GM21529 (cell line): ENCODE measurements at regions not wholly inside any gene's neighbourhood (a gene's known extent, or its start where the extent isn't known, plus 50 kb on each side); places are given as distances from the start of the nearest gene placed in this dataset.
"Not testable (repeated sequence)": the region's sequence is repeated elsewhere in the genome, so short reads cannot be mapped to it uniquely, and the experiment has no call there.

ENCODE experiments used
- ATAC-seq: cut with Tn5 transposase; IDR thresholded peaks from one replicate; pipeline ENCODE4 v1.9.1; 2021; ENCODE audit not compliant: unreplicated experiment

DNA sequence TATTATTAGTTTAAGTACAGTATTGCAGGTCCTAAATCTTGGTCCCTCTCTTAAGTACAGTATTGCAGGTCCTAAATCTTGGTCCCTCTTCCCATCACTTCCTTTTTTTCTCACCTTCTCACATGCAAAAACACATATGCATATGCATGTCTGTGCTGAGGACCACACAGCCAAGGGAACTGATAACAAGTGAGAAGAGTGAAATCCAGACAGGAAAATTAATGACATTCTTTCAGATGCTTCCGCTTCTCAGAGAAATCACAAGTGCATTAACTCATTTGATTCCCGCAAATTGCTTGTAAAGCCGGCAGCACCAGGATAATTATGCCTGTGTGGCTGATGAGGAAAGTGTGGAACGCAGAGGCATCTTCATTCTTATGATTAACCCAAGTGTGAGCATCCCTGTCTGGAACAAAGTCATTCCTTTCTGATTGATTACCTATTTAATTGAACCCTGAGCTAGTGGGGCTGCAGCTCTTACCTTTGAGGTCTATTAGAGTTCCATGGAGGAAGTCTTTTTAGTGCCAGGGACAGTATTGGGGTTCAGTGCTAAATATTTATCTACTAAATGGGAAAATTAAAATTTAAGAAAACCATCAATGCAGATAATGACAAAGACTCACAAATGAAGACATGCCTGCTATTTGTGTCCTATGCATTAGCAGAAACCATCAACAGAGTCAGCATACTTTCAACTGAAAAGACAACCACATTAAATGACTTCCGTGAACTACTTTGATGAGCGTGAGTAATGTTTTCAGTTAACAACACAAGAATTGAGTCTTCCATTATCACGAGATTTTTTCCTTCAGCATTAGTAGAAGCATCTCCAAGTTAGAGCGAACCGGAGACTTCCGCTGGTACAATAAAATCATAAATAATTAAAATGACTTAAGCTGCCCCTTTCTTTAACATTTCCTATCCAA is 220.4 kb upstream of the SLC35G4 start:
- ATAC-seq: no peak

GRCh38 chr18:11387880-11388279 is 221.5 kb upstream of the SLC35G4 start:
- ATAC-seq: no peak

DNA sequence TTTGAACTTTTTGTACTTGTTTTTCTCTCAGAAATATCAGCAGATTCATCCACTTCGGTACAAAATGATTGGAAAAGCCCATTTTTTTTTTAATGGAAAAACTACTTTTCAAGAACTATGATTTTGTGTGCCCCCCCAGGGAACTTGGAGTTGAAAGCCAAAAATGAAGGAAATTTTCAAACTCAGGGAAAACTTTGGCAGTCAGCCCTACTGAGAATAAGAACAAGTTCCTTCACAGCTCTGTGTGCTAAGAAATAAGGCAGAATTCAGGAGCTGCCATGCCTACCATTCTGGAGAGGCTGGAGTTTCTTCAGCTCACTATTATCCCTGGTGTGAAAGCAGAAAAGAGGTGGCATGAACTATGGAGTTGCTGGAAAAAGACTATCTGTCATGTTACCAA is 226.0 kb upstream of the SLC35G4 start:
- ATAC-seq: no peak

DNA sequence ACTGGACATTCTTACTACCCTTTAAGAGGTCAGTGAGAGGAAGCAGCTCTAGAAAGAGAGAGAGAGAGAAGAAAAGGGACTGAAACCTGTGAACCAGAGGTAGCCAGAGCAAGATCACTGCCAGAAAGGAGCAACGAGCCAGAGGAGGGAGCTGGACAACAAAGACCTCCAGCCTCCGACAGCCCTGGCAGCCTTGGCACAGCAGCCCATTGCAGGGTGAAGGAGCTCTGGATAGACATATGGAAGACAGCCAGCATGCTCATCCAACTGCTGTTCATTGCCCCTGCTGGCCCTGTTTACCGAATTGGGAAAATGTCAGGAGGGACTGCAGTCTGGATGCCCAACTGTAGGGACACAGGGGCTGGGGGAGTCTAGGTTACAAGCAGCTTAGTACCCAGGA is 228.4 kb upstream of the SLC35G4 start:
- ATAC-seq: no peak

GRCh38 chr18:11379660-11380059 is 229.7 kb upstream of the SLC35G4 start:
- no peak for ATAC-seq

- ATAC-seq: no peak
Measured at GRCh38 chr18:11377766-11378540, 228.6 kb upstream of the PIEZO2 start.

GRCh38 chr18:11372163-11372562 is 222.8 kb upstream of the PIEZO2 start:
- no peak for ATAC-seq

GRCh38 chr18:11369556-11369955 is 220.2 kb upstream of the PIEZO2 start:
- no peak for ATAC-seq

DNA sequence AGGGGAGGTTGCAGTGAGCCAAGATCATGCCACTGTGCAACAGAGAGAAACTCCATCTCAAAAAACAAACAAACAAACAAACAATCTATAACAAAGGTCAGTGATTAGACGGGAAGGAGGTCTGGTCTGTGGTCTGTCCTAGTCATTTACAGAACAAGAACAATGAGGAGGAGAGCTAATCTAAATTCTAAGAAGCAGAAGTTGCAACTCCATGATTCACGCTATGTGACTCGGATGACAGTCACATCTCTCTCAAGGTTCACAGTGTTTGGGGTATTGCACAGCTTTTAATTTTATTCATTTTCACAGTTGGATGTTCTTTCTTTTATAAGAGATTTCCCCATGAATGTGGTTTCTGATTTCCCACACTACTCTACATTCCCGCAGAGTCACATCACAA is 218.7 kb upstream of the PIEZO2 start:
- no peak for ATAC-seq

- no peak for ATAC-seq
Measured at GRCh38 chr18:11367351-11367750, 218.0 kb upstream of the PIEZO2 start.

- no peak for ATAC-seq
Measured at GRCh38 chr18:11366410-11366809, 217.0 kb upstream of the PIEZO2 start.

DNA sequence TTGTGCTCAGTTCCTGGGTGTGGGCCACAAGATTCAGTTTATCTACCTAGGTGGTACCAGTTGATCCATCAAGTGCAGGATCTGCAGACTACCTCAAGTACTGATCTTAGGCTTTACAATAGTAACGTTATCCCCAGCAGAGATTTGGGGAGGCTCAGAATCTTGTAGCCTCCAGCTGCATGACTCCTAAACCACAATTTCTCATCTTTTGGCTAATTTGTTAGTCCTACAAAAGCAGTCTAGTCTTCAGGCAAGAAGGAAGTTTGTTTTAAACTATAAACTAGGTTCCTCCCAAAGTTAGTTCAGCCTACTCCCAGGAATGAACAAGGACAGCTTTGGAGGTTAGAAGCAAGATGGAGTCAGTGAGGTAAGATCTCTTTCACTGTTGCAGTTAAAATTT is 213.5 kb upstream of the PIEZO2 start:
- no peak for ATAC-seq

DNA sequence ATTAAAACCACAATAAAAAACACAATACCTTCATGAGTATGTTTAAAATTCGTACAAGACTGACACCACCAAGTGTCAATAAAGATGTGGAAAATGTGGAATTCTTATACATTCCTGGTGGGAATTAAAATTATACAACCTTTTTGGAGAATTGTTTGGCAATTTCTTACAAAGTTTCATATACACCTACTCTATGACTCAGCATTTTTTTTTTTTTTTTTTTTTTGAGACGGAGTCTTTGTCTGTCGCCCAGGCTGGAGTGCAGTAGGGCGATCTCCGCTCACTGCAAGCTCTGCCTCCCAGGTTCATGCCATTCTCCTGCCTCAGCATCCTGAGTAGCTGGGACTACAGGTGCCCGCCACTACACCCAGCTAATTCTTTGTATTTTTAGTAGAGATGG is 212.5 kb upstream of the PIEZO2 start:
- ATAC-seq: not testable (repeated sequence)

GRCh38 chr18:11357678-11358077 is 208.3 kb upstream of the PIEZO2 start:
- ATAC-seq: no peak

DNA sequence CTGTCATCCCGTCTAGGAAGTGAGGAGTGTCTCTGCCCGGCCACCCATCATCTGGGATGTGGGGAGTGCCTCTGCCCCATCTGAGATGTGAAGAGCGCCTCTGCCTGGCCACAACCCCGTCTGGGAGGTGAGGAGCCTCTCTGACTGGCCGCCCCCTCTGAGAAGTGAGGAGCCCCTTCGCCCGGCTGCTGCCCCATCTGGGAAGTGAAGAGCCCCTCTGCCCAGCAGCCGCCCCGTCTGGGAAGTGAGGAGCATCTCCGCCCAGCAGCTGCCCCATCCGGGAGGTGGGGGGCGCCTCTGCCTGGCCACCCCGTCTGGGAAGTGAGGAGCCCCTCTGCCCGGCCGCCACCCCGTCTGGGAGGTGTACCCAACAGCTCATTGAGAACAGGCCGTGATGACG is 195.2 kb upstream of the PIEZO2 start:
- not testable (repeated sequence) for ATAC-seq

- no peak for ATAC-seq
Measured at GRCh38 chr18:11343096-11343495, 193.7 kb upstream of the PIEZO2 start.

DNA sequence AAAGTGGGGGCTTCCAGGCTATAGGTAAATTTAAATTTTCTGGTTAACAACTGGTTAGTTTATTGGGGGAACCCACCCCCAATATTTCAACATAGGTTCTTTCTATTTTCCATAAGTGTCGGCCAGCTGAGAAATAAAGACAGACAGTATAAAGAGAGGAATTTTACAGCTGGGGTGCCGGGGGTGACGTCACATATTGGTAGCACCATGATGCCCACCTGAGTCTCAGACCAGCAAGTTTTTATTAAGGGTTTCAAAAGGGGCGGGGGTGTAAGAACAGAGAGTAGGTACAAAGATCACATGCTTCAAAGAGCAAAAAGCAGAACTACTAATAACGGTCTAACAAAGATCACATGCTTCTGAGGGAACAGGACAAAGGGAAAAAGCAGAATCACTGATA is 192.7 kb upstream of the PIEZO2 start:
- not testable (repeated sequence) for ATAC-seq

DNA sequence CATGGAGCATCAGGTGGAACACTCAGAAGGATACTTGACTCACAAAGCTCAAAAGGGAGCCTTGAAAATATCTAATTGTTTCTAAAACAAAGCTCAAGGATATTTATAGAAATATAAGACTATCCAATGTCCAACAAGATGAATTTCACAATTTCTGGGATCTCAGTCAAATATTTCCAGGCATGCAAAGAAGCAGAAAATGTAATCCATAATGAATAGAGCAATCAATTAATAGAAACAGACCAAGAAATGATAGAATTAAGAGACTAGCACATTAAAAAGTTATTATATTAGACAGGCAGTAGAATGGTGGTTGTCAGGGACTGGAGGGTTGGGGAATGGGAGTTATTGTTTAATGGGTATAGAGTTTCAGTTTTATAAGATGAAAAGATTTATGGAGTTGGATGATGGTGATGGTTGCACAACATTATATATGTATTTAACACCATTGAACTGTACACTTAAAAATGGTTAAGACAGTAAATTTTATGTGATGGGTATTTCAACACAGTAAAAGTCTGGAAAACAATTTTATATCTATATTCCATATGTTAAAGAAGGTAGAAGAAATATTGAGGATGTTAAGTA is 189.9 kb upstream of the PIEZO2 start:
- no peak for ATAC-seq

DNA sequence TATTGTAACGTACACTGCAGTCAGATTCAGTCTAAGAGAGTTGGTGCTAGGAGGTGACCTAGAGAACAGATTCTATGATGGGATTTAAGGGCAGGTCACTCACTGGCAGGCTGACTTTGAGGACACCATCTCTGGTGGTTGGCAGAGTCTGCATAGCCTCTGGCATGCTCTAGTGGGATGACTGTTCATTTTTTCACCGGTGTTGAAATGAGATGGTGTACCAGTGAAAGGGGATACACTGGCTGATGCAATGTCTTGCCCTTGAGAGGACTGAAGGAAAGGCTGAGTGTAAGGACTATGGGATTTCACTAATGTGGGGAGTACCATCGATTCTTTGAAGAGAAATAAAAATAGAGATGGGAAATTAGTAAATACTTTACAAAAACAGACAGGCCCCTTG is 186.9 kb upstream of the PIEZO2 start:
- no peak for ATAC-seq

- ATAC-seq: no peak
Measured at GRCh38 chr18:11327391-11328009, 178.1 kb upstream of the PIEZO2 start.
